Liver (tissue), 7 donors: ENCODE measurements at regions not wholly inside any gene's neighbourhood (a gene's known extent, or its start where the extent isn't known, plus 50 kb on each side); places are given as distances from the start of the nearest gene placed in this dataset.

Source experiments
- DNase-seq: peaks from one replicate; pipeline ENCODE4 v3.0.0-alpha.2; 2017; ENCODE audit warnings: low spot score
- H3K27ac ChIP-seq, 2 donors: one replicate each; pipeline ENCODE4 v1.7.0; 2013; ENCODE audit warnings: inconsistent platforms in 2 of 2, low read length in 2 of 2, control low read depth in 1 of 2, low read depth in 1 of 2, mild to moderate bottlenecking in 1 of 2
- H3K27me3 ChIP-seq, 4 donors: one replicate each; pipeline versions ENCODE4 v1.6.1 to v1.7.0; 2013; ENCODE audit warnings: low read length in 3 of 4, inconsistent platforms in 1 of 4, mild to moderate bottlenecking in 1 of 4, moderate library complexity in 1 of 4; ENCODE audit not compliant: control insufficient read depth in 4 of 4, insufficient read depth in 4 of 4
- H3K36me3 ChIP-seq, 4 donors: one replicate each; pipeline versions ENCODE4 v1.6.1 to v1.7.0; 2013; ENCODE audit warnings: low read length in 3 of 4, mild to moderate bottlenecking in 3 of 4, low read depth in 1 of 4, moderate library complexity in 1 of 4; ENCODE audit not compliant: control insufficient read depth in 4 of 4, insufficient read depth in 3 of 4
- H3K4me1 ChIP-seq, 4 donors: one replicate each; pipeline versions ENCODE4 v1.6.1 to v1.7.0; 2013; ENCODE audit warnings: low read length in 3 of 4, mild to moderate bottlenecking in 3 of 4, moderate library complexity in 1 of 4; ENCODE audit not compliant: control insufficient read depth in 4 of 4, insufficient read depth in 4 of 4
- H3K4me3 ChIP-seq, 3 donors: one replicate each; pipeline versions ENCODE4 v1.6.1 to v1.7.0; 2013; ENCODE audit warnings: low read length in 3 of 3, control low read depth in 1 of 3, low read depth in 1 of 3, mild to moderate bottlenecking in 1 of 3
- H3K9ac ChIP-seq, 2 donors: one replicate each; pipeline ENCODE4 v1.7.0; 2013; ENCODE audit warnings: low read length in 2 of 2, mild to moderate bottlenecking in 2 of 2, moderate library complexity in 2 of 2, control low read depth in 1 of 2, low read depth in 1 of 2
- H3K9me3 ChIP-seq, 4 donors: one replicate each; pipeline versions ENCODE4 v1.6.1 to v1.7.0; 2013; ENCODE audit warnings: low read length in 3 of 4; ENCODE audit not compliant: control insufficient read depth in 4 of 4
- ATF3 ChIP-seq: IDR thresholded peaks from 2 replicates; pipeline ENCODE4 v1.6.1; 2016; ENCODE audit warnings: antibody characterized with exemption
- EGR1 ChIP-seq, 2 donors: IDR thresholded peaks; 2 replicates each; pipeline ENCODE4 v1.6.1; 2016 to 2018; ENCODE audit warnings: antibody characterized with exemption in 2 of 2, low read depth in 2 of 2
- FOXA1 ChIP-seq: IDR thresholded peaks from 2 replicates; pipeline ENCODE4 v1.6.1; 2016; ENCODE audit warnings: antibody characterized with exemption
- FOXA2 ChIP-seq: IDR thresholded peaks from 2 replicates; pipeline ENCODE4 v1.6.1; 2016; ENCODE audit warnings: antibody characterized with exemption
- GABPA ChIP-seq, 2 donors: IDR thresholded peaks in 1 of 2; conservative IDR thresholded peaks in 1 of 2; 2 replicates each; pipeline ENCODE4 v1.6.1; 2016; ENCODE audit warnings: antibody characterized with exemption in 2 of 2, mild to moderate bottlenecking in 1 of 2, moderate library complexity in 1 of 2
- HNF4A ChIP-seq, 2 donors: conservative IDR thresholded peaks; 2 replicates each; pipeline ENCODE4 v1.6.1; 2016; ENCODE audit warnings: antibody characterized with exemption in 2 of 2, mild to moderate bottlenecking in 2 of 2
- HNF4G ChIP-seq: IDR thresholded peaks from 2 replicates; pipeline ENCODE4 v1.6.1; 2016; ENCODE audit warnings: antibody characterized with exemption
- JUND ChIP-seq, 2 donors: IDR thresholded peaks; 2 replicates each; pipeline ENCODE4 v1.6.1; 2016; ENCODE audit warnings: antibody characterized with exemption in 2 of 2
- MAX ChIP-seq: IDR thresholded peaks from 2 replicates; pipeline ENCODE4 v1.6.1; 2016; ENCODE audit warnings: antibody characterized with exemption
- NR2F2 ChIP-seq: IDR thresholded peaks from 2 replicates; pipeline ENCODE4 v1.6.1; 2016; ENCODE audit warnings: antibody characterized with exemption
- RAD21 ChIP-seq, 2 donors: IDR thresholded peaks; 2 replicates each; pipeline ENCODE4 v1.6.1; 2016; ENCODE audit warnings: antibody characterized with exemption in 2 of 2, mild to moderate bottlenecking in 2 of 2
- RXRA ChIP-seq, 2 donors: IDR thresholded peaks; 2 replicates each; pipeline ENCODE4 v1.6.1; 2017 to 2018; ENCODE audit warnings: antibody characterized with exemption in 2 of 2, mild to moderate bottlenecking in 1 of 2
- SP1 ChIP-seq: IDR thresholded peaks from 2 replicates; pipeline ENCODE4 v1.6.1; 2018; ENCODE audit warnings: antibody characterized with exemption, mild to moderate bottlenecking
- TAF1 ChIP-seq: conservative IDR thresholded peaks from 2 replicates; pipeline ENCODE4 v1.6.1; 2016; ENCODE audit warnings: antibody characterized with exemption, mild to moderate bottlenecking
- YY1 ChIP-seq: IDR thresholded peaks from 2 replicates; pipeline ENCODE4 v1.6.1; 2016; ENCODE audit warnings: antibody characterized with exemption, mild to moderate bottlenecking
- ZBTB33 ChIP-seq: IDR thresholded peaks from 2 replicates; pipeline ENCODE4 v1.6.1; 2016; ENCODE audit warnings: antibody characterized with exemption
- WGBS: extraction: QIAGEN DNeasy Blood & Tissue Kit; methylation state at CpG from one replicate; pipeline ENCODE4 v1.1.7; 2013; 5-methylcytosine and 5-hydroxymethylcytosine counted together
- donor health status: healthy.
- donor health status: healthy.
- donor health status: healthy.
- donor health status: healthy.

- DNase-seq: no peak
- H3K9me3 ChIP-seq: no peaks in the 10 kb centered on the region
- no peaks in the 10 kb centered on the region for H3K36me3 ChIP-seq
- H3K4me1 ChIP-seq: no peaks in the 10 kb centered on the region
- no peak overlapping the region for H3K9ac ChIP-seq
- TF ChIP-seq TAF1 (no peak), SP1 (no peak), HNF4A (conservative IDR thresholded peaks at IDR 0.05) (no peak), NR2F2 (no peak), MAX (no peak), RXRA (IDR thresholded peaks at IDR 0.05) (no peak), RAD21 (IDR thresholded peaks at IDR 0.05) (no peak), JUND (IDR thresholded peaks at IDR 0.05) (no peak), ATF3 (no peak), FOXA1 (no peak), YY1 (no peak), ZBTB33 (no peak)
- no peaks in the 10 kb centered on the region for H3K27me3 ChIP-seq
- no peak overlapping the region for H3K27ac ChIP-seq
- H3K4me3 ChIP-seq: no peak overlapping the region
Measured at GRCh38 chr6:15008269-15008668, 237.6 kb upstream of the JARID2 start.

GRCh38 chr6:15014958-15015357 is 230.9 kb upstream of the JARID2 start:
- H3K9ac ChIP-seq: no peak overlapping the region
- no peak overlapping the region for H3K4me3 ChIP-seq
- no peak overlapping the region for H3K27ac ChIP-seq
- no peaks in the 10 kb centered on the region for H3K4me1 ChIP-seq
- no peaks in the 10 kb centered on the region for H3K27me3 ChIP-seq
- WGBS: 90% methylated on average over 1 of the region's 1 CpG
- DNase-seq: no peak
- H3K36me3 ChIP-seq: no peaks in the 10 kb centered on the region
- no peak for TF ChIP-seq YY1
- TF ChIP-seq NR2F2: no peak
- no peak for TF ChIP-seq GABPA (IDR thresholded peaks at IDR 0.05 in 1 of 2, conservative IDR thresholded peaks at IDR 0.05 in 1 of 2)
- no peak for TF ChIP-seq FOXA1
- no peak for TF ChIP-seq RXRA (IDR thresholded peaks at IDR 0.05)
- TF ChIP-seq RAD21 (IDR thresholded peaks at IDR 0.05): no peak
- no peaks in the 10 kb centered on the region for H3K9me3 ChIP-seq

- WGBS: 68% methylated on average over 6 of the region's 6 CpGs
- TF ChIP-seq MAX (no peak), RAD21 (IDR thresholded peaks at IDR 0.05) (no peak), FOXA2 (no peak), RXRA (IDR thresholded peaks at IDR 0.05) (no peak), EGR1 (IDR thresholded peaks at IDR 0.05; ENCODE audit: low read depth in 2 of 2) (no peak), ATF3 (no peak), GABPA (IDR thresholded peaks at IDR 0.05 in 1 of 2, conservative IDR thresholded peaks at IDR 0.05 in 1 of 2) (no peak), HNF4G (no peak), JUND (IDR thresholded peaks at IDR 0.05) (no peak)
- Histone ChIP-seq H3K4me1 (no peaks in the 10 kb centered on the region), H3K36me3 (no peaks in the 10 kb centered on the region), H3K27ac (no peak overlapping the region), H3K9me3 (no peaks in the 10 kb centered on the region), H3K9ac (no peak overlapping the region), H3K27me3 (no peaks in the 10 kb centered on the region), H3K4me3 (no peak overlapping the region)
- DNase-seq: no peak
Measured at GRCh38 chr6:15016813-15017212, 229.1 kb upstream of the JARID2 start.
